Body of pancreas (tissue), 4 donors: ENCODE measurements at regions not wholly inside any gene's neighbourhood (a gene's known extent, or its start where the extent isn't known, plus 50 kb on each side); places are given as distances from the start of the nearest gene placed in this dataset.

Source experiments
- POLR2A ChIP-seq, 3 donors: fragments of 450-650 bp; IDR thresholded peaks; one replicate each; pipeline ENCODE4 v1.6.1; 2016; ENCODE audit warnings: antibody characterized with exemption in 3 of 3, mild to moderate bottlenecking in 2 of 3
- TF ChIP-seq, protein P1 (sequence below), 7 experiments: fragments of 450-650 bp in 4 of 7; fragments of 200-600 bp in 3 of 7; sonication (generic) in 3 of 7; IDR thresholded peaks; one replicate each; pipeline ENCODE4 v1.5.1; 2016 to 2019; ENCODE audit warnings: antibody characterized with exemption in 7 of 7

GRCh38 chr10:131014271-131014670 lies 297.2 kb downstream of the TCERG1L start:
- TF ChIP-seq POLR2A (IDR thresholded peaks at IDR 0.05) = no peak
- TF ChIP-seq, protein P1, sequence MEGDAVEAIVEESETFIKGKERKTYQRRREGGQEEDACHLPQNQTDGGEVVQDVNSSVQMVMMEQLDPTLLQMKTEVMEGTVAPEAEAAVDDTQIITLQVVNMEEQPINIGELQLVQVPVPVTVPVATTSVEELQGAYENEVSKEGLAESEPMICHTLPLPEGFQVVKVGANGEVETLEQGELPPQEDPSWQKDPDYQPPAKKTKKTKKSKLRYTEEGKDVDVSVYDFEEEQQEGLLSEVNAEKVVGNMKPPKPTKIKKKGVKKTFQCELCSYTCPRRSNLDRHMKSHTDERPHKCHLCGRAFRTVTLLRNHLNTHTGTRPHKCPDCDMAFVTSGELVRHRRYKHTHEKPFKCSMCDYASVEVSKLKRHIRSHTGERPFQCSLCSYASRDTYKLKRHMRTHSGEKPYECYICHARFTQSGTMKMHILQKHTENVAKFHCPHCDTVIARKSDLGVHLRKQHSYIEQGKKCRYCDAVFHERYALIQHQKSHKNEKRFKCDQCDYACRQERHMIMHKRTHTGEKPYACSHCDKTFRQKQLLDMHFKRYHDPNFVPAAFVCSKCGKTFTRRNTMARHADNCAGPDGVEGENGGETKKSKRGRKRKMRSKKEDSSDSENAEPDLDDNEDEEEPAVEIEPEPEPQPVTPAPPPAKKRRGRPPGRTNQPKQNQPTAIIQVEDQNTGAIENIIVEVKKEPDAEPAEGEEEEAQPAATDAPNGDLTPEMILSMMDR (IDR thresholded peaks at IDR 0.05) = no peak
